T-helper 2 cell treated with Interferon-gamma antibody and Interleukin-4, amounts not matched to agents 100 ng/mL and 5 ng/mL, for 36 hours (primary cell): ENCODE measurements at regions not wholly inside any gene's neighbourhood (a gene's known extent, or its start where the extent isn't known, plus 50 kb on each side); places are given as distances from the start of the nearest gene placed in this dataset.
"Not testable (repeated sequence)": the region's sequence is repeated elsewhere in the genome, so short reads cannot be mapped to it uniquely, and the experiment has no call there.

ENCODE experiments used
- intact Hi-C: fragments of 100-400 bp; cut with micrococcal nuclease; formaldehyde crosslinking; loops from one replicate; pipeline ENCODE4 v1.15.1; 2023

GRCh38 chr10:84019854-84020458, 119.4 kb upstream of the GHITM start:
- intact Hi-C loops = not testable (repeated sequence)

- intact Hi-C loops = no loop called here
These were observed 112.5 kb upstream of the GHITM start for GRCh38 chr10:84026821-84027257.

DNA sequence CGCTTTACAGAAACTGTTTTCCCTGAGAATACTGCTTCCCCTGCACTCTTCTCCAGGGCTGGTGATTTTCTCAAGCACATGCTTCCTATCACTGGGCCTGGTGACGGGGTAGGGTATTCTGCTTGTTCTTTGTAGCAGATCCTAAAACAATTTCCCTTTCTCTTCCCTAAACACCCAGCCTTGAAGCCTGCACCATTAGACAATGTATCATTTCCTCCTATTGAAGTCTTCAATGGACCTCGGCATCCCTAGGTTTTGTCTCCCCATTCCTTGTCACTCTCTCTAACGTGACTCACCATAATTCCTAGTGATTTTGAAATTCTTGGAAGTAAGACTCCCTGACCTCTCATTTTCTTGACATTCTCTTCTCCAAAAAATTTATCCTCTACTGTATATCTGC, 109.5 kb upstream of the GHITM start:
- intact Hi-C loops = no loop called here

DNA sequence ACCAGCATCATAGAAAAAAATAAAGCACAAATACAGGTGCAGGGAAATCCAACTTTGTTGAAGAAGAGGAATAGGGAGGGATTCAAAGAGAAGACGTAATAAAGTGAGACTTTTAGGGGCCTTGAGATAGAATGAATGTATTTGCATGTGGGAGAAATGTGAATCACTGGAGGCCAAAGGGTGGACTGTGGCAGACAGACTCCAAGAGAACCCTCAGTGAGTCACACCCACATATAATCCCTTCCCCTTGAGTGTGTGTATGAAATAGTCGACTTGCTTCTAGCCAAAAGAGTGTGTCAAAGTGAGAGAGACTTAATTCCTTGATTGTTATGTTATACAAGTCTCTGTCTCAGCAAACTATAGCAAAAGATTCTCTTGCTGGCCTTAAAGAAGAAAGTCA, 101.3 kb upstream of the GHITM start:
- intact Hi-C loops = no loop called here

DNA sequence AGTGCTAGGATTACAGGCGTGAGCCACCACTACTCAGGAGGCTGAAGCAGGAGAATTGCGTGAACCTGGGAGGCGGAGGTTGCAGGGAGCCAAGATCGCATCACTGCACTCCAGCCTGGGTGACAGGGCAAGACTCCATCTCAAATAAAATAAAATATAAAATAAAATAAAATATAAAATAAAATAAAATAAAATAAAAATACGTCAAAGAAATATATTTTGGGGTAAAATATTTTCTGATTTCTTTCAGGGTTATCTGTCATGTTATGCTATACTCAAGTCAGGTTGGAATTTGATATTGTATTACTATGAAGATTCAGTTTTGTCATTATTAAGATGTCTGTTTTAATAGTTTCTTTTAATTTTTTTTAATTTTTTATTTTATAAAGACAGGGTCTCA, 99.4 kb upstream of the GHITM start:
- intact Hi-C loops = no loop called here

DNA sequence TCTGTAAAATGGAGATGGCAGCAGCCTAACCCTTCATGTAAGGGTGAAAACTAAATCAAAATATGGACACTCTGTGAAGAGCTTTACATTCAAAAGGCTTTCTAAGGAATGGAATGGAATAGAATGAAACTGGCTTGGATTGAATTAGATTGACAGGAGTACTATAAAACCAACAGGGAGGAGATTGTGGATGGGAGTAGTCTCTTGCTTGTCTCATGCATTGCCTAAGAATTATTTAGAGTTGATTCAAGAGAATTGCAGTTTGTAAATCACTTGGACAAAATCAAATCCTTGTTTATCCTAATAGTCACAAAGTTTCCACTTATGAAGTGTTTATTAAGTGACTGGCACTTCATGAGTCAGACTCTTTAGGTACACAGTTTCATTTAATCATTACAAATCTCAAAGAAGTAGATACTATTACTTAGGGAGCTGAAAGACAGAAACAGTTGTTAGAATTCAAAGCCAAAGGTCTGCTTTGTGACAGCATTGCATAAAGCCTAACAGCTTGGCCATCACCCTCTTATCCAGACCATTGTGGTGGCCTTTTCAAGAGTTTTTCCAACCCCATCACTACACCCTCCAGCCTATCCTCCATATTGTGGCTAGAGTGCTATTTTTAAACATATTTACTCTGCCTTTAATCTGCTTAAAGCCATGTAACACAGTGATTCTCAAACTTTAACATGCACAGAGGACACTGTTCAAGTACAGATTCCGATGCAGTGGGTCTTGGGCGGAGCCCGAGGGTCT, 91.9 kb upstream of the GHITM start:
- intact Hi-C loops = no loop called here

DNA sequence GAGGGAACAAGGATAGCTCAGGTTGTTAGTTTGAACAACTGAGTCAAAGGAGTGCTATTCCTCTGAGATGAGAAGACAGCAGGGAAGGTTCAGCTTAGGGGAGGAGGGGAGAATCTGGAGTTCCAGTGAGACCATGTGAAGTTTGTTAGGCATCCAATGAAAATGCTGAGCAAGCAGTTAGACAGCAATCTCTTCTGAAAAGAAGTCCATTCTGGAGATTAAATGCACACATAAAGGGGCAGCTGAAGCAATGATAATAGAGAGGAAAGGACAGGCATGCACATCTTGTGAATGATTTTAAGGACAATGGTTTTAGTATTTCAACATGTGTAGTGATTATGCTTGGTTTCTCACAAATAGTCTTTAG, 89.7 kb upstream of the GHITM start:
- intact Hi-C loops = no loop called here

GRCh38 chr10:84053626-84054025, 85.7 kb upstream of the GHITM start:
- intact Hi-C loops = no loop called here

- intact Hi-C loops = no loop called here
These were observed 84.6 kb upstream of the GHITM start for GRCh38 chr10:84054743-84055142.

- intact Hi-C loops = no loop called here
These were observed 79.8 kb upstream of the GHITM start for GRCh38 chr10:84059526-84059925.

DNA sequence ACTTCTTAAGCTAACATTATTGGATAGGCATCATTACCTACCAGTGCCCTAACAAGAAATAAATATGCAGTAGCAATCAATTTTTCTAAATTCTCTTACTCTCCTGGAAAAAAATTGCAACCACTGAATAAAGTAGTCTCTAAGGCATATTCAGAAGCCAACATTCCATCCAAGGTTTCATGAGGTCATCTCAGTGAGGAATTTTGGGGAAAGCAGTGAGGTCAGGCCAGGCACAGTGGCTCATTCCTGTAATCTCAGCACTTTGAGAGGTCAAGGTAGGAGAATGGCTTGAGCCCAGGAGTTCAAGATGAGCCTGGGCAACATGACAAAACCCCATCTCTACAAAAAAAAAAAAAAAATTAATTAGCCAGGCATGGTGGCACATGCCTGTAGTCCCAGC, 75.9 kb upstream of the GHITM start:
- intact Hi-C loops = no loop called here

DNA sequence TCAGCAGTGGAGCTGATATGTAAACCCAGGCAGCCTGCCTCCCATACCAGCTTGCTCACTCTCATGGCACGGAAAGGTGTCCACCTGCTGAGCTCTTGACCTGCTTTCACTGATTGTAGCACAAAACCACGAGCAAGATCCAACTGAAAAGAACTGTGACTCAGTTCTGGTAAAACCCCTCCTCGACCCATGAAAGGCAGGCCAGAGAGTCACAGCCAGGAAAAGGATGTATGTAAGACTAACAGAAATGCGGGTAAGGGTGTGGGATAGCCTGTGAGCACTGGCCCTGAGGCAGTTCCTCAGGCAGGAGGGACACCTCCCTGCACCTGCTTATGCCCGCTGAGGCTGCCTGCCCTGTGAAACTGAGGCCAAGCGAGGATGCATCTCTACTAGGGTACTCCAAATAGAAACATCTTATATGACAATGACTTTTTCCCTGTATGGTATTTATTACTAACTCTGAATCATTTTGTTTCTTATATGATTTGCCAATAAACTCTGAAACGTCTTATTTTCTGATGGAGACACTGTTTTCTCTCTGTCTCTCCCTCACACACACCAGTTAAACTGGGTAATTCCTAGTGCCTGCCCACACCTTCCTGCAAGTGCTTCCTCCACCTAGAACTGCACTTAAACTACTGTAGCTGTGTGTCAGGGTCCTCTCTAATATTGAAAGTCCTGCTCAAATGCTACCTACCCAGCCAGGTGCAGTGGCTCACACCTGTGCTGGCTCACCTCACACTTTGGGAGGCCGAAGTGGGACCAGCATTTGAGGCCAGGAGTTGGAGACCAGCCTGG, 73.3 kb upstream of the GHITM start:
- intact Hi-C loops = no loop called here

GRCh38 chr10:84074521-84074920, 64.8 kb upstream of the GHITM start:
- intact Hi-C loops = no loop called here

DNA sequence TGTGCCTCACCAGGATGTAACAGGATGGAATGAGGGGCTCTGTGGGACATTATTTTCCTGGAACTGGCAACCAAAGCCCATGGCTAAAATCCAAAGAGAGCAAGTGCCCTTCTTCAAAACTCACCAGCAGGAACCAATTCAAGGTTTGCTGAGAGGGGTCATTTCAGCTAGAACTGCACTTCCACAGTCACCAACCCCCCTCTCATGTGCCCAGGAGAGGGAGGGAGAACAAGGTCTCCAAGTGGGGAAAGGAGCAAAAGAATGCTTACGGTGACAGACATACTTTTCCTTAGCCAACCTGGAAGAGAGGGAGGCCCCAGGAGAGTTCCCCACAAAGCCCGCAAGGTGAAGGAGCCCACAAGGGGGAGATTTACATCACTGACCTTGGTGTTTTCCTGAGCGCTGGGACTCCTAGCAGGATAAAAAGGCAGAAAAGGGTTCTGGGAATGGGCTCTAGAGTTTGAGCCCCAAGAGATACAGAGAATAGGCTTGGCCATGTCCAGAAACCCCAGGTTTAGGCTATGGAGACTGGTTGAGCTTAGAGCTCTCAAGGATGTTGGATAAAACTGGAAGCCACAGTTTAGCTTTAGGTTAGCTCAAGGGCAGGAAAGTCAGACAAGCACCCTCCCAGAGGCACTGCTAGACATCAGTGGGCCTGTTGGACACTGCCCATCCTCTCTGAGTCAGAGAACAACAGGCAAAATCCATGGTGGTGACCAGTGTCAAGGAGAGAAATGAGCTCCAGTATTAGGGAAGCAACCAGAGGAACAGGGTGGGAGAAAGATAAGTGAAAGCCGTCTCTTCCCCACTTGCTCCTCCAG, 63.9 kb upstream of the GHITM start:
- intact Hi-C loops = no loop called here

DNA sequence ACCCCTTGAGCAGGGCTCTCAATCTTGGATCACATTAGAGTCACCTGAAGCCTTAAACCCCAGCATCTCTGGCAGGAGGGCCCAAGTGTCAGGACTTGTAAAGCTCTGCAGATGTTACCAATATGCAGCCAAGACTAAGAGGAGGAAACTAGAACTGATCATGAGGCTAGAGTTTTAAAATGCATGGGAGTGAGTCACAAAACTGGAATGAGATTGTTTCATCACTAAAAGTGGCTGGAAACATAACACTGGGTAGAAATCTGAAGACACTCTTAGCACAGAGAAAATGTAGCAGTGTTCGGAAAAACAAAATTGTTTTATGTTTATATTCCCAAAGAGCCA, 63.3 kb upstream of the GHITM start:
- intact Hi-C loops = no loop called here

- intact Hi-C loops = no loop called here
These were observed 62.6 kb upstream of the GHITM start for GRCh38 chr10:84076540-84077195.

DNA sequence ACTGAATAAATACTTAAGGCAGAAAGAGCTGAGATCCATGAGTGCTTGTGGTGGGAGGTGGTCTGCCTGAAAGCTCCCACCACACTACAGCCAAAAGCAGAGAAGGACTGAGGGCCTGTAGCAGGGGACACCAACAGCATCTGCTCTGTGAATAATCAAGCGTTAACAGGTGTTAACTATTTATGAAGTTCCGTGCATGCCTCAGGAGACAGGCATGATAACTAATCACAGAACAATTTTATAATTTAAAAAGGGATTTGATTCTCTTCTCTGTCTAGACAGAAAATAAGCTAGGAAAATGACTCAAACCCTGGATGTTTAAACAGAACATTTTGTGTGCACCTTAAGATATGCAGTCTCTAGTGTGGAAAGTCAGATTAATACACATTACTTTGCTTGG, 61.5 kb upstream of the GHITM start:
- intact Hi-C loops = no loop called here

- intact Hi-C loops = no loop called here
These were observed 60.5 kb upstream of the GHITM start for GRCh38 chr10:84078771-84079170.

DNA sequence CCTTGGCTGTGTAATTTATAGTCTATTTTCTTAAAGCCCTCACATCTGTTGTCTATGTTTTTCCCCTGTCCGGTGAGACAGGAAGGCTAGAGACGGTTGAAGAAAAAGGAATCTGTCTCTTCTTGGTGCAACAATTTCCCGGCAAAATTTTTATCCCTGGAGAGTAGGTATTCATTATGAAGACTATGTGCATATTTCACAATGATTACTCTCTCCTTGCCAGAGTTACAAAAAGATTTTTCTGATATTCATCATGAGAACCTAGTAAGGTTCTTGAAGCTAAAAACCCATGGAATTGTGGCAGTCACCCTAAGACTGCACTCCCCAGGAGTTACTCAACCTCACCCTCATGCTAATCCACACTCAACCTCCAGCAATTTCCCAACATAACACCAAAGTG, 55.0 kb upstream of the GHITM start:
- intact Hi-C loops = no loop called here

GRCh38 chr10:84087202-84087601, 52.1 kb upstream of the GHITM start:
- intact Hi-C loops = no loop called here

- intact Hi-C loops = no loop called here
These were observed 50.7 kb upstream of the GHITM start for GRCh38 chr10:84088626-84089025.
